Inflammatory macrophage treated with lipopolysaccharide for 4 hours (primary cell): ENCODE measurements at regions not wholly inside any gene's neighbourhood (a gene's known extent, or its start where the extent isn't known, plus 50 kb on each side); places are given as distances from the start of the nearest gene placed in this dataset.

ENCODE experiments used
- DNase-seq: peaks from one replicate; pipeline ENCODE4 v3.0.0-alpha.2; 2020

- no peak for DNase-seq
Observed at GRCh38 chr1:94731891-94732290, 88.3 kb upstream of the SLC44A3 start.

- no peak for DNase-seq
Observed at GRCh38 chr1:94730450-94730849, 89.7 kb upstream of the SLC44A3 start.

- DNase-seq = no peak
Observed at GRCh38 chr1:94729267-94729666, 90.9 kb upstream of the SLC44A3 start.

DNA sequence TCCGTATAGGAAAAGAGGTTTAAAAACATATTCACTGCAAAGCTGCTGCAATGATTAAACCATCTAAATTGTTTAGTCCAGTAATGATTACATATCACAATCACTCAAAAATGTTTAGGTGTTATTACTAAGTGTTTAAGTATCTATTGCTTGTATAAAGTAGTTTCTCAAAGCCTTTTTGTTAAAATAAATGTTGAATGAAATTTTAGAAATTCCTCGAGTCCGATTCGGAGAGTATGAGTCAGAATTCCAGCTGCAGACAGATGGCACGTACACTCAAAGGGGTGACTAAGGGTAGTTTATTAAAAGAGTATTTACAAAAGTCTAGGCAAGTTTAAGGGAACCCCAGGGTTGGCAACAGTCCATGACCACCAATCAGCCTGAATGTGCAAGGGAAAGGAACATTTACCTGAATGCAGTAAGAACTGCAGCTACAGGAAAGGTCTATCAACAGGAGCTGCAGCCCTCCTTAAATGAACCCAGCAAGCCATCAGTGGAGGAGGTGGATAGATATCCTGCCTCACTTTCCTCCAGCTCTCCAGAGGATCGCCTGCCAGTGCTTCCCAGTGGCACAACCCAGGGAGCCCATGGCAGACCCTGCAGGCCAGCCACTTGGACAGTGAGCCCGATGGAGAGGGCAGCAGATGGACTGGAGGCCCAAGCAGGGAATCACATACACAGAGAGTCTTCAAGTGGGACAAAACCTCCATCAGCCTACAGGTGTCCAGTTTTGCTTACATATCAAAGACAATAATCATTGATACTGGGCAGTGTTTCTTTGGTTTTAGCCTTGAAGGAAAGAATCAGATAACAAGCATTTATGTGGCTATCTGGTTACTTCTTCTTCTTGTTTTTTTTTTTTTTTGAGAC, 92.1 kb upstream of the SLC44A3 start:
- peak; percentile 60 for DNase-seq

DNA sequence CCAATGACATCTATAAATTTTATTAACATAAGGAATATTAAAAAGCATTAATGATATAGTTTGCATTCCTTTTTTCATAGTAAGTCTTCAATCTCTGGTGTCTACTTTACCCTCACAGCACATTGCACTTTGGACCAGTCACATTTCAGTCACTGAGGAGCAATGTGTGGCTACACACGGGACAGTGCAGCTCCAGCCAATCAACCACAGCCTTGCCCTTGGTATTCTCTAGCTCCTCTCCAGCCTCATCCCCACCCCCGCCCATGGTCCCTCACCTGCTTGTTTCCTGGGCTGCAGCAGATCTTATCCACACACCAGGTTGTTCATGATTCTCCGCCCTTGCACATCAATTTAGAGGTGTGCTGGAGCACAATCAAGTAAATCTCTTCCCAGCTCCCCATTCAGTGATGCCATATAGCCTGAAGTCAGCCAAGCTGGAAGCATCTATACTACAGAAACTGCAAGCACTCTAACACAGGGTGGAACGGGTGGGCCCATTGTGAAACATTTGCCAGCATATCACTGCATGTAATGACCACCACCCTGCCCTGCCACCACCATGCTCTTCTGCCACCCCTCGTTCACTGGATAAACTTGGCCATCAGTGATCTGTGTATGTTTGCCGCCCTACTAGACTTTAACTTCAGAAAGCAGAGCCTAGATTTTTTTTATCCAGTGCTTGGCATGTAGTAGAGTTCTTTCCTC, 93.0 kb upstream of the SLC44A3 start:
- no peak for DNase-seq

DNA sequence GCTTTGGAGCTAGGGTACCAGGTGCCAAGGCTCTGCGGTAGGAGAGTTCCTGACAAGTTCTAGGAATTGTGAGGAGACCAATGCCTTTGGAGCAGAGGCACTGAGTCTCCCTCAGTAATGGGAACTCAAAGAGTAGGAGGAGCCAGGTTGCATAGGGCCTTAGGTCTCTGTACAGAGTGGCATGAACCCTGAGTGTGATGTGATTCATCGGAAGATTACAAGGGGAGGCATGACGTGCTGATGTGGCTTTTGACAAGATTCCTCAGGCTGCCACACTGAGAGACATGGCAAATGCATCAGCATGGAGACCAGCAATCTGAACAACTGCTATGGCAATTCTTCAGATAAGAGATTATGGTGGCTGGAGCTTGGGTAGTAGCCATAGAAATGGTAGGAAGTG, 94.6 kb upstream of the SLC44A3 start:
- DNase-seq = peak; percentile 52

- DNase-seq = peak; percentile 59
Observed at GRCh38 chr1:94723894-94724293, 96.3 kb upstream of the SLC44A3 start.

DNA sequence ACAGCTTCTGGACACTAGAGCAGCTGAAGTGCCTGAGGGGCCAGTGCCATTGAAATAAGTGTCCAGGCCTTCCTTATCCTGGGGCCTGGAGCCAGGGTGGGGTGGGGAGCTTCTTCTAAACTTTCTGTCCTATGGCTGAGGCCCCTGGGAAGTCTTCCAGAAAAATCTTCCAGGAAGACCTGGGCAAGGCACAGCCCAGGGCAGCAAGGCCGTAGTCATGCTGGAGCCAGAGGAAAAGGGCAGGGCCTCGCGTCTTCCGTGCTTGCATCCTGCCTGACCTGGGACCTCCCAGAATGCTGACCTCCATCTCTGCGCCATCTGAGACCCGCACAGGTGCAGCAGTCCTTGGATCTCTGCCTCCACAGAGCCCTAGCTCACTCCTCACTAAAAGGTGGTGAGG, 96.7 kb upstream of the SLC44A3 start:
- DNase-seq = no peak

DNA sequence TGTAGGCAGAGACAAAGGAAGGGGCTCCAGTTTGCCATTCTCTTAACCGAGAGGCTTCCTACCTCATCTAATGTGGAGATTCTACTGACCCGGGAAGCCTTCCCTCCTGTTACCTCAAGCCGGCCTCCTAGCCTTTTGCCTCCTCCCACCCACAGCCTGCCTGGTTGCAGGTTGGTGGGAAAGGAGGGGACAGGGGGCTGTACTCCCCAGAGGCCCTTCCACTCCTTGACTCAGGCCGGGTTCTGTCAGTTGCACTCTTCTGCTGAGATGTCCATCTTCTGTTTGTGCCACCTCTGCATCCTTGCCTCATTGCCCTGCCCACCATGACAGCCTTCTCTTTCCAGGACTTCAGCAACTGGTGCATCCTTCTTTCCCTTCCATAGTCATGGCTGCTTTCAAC, 98.0 kb upstream of the SLC44A3 start:
- DNase-seq = no peak

GRCh38 chr1:94721240-94721639, 98.9 kb upstream of the SLC44A3 start:
- DNase-seq = peak; percentile 97

DNA sequence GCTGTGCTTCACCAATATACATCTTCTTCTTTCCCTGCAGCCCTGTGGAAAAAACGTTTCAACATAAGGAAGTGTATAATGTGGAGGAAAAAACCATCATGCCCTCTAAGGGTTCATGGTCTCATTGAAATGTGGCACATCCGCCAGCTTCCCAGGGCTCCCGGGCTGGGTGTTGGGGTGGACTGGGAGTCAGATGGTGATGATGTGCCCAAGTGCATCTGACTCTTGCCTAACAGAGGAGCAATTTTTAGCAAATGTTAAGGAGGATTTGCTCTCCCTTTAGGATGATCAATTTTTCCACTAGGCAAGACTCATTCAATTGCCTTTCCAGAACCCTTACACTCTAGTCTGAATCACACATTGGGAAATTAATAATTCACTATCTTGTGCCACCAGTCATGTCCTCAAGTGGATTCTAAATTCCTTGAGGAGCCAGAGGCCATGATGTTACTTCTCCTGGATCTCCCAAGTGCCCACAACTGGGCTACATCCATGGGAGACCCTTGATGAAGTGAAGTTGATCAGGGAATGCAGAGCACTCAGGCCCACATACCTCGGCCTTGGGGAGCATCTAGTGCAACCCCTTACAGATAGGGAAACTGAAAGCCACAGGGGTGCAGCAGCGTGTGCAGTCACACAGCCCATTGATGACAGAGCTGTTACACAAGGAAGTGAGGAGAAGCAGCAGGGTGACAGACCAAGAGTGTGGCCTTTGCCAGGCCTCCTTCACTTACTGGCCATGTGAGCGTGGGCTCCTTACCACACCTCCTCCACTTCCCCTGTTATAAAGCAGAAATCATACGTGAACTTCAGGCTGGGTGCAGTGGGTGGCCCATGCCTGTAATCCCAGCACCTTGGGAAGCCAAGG, 100.0 kb upstream of the SLC44A3 start:
- DNase-seq = peak; percentile 98

GRCh38 chr1:94716965-94717364, 103.2 kb upstream of the SLC44A3 start:
- DNase-seq = peak; percentile 63

DNA sequence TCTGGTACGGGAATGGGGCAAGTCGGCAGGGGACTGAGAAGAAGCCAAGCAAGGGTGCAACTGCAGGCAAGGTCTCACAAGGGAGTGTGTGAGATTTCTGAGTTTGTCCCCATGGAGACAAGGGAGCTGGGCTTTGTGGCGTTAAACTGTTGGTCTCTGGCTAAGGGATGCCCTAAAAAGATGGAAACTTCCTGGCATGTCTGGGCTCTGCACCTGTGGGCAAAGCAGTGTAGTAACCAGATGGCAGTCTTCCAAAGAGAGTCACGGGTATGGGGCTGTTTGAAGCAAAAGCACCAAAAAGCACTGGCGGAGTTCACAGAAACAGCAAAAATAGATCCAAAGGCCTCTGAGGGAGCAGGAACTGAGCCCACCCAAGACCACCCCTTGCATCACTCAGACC, 104.8 kb upstream of the SLC44A3 start:
- no peak for DNase-seq

DNA sequence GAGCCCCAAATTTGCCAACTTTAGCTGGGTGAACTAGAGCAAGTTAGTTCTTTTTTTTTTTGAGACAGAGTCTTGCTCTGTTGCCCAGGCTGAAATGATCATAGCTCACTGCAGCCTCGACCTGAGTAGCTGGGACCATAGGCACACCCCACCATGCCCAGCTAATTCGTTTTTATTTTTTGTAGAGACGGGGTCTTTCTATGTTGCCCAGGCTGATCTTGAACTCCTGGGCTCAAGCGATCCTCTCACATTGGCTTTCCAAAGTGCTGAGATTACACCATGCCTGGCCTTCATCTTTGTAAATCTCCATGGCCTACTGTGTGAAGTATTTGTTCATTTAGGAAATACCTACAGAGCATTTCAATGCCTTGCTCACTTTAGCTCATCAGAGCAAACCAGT, 105.6 kb upstream of the SLC44A3 start:
- no peak for DNase-seq

- DNase-seq = no peak
Observed at GRCh38 chr1:94714152-94714551, 106.0 kb upstream of the SLC44A3 start.

GRCh38 chr1:94713472-94714141, 106.5 kb upstream of the SLC44A3 start:
- DNase-seq = peak; percentile 98

- no peak for DNase-seq
Observed at GRCh38 chr1:94709891-94710581, 110.1 kb upstream of the SLC44A3 start.

DNA sequence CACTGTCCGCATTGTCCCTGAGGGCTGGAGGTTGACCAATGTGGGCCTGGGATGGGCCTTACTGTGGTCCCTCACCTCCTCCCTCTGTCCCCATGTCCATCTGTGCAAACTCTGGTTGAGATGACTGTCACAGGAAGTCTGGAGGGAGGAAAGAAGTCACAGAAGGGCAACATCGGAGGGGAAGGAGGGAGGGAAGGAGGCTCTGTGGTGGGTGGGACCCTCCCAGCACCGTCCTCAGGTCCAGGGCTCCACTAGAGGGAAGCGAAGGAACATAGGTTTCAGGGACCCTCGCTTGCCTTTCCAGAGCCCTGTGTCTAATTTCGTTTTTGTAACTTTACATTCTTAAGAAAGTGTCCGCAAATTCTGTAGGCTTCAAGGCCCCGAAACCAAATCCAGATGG, 111.3 kb upstream of the SLC44A3 start:
- DNase-seq = no peak

- DNase-seq = no peak
Observed at GRCh38 chr1:94708299-94708685, 111.9 kb upstream of the SLC44A3 start.

GRCh38 chr1:94707321-94708298, 112.5 kb upstream of the SLC44A3 start:
- DNase-seq = no peak

DNA sequence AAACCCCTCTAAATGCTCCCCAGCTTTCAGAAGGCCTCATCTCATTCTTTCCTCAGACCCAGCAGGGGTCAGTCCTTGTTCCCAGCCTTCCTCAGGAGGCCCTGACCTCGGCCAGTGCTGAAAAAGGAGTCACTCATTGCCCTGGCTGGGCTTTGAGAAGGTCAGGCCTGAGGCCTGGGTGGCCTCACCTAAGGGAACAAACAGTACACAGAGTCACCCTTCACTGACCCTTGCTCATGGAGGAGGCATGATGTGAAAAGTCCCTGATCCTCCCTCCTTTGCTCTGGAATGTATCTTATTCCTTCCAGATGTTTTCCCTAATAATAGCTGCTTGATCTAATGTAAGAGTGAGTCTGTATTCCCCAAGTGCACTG, 117.7 kb upstream of the SLC44A3 start:
- no peak for DNase-seq
